ENCODE measurements at regions not wholly inside any gene's neighbourhood (a gene's known extent, or its start where the extent isn't known, plus 50 kb on each side); places are given as distances from the start of the nearest gene placed in this dataset.

DNA sequence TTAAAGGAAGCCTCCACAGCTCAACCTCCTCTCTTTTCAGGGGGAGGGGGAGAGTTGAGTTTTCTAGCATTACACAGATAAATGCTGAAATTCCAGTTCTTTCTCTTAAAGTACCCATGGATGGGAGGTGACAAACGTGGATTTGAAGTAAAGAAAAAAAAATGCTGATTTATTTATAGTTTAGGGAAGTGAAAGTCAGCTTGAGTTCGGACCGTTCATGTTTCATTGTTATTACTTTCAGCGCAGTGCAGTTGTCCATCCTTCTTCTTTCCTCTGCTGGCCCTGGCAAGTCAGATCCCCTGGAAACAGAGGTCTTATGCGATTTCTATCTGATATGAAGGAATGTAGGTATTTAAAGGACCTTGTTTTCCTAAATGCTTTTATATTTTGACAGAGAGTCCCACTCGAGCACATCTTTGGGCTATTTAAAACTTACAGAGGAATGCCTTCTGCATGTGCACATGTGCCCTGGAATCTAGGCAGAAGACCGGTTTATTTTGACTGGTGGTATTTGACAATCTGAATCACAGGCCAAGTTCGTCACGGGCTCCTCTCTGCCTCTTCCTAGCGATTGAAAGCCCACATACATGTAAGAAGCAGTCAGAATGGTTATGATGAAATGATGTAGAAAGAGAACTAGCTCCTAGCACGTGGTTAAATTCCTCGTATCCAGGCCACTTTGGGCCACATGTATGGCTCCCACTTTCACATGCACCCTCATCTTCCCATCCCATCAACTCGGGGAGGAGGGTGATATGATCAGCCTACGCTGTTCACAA, 385.2 kb upstream of the KLF4 start:
- DNase-seq: peak; percentile 66
- no peaks in the 10 kb centered on the region for H3K79me2 ChIP-seq (ENCODE audit: control insufficient read depth, insufficient read depth, low read length)
- peak overlapping the region in 2 of 5 experiments; percentile 26 to 34 for H3K4me3 ChIP-seq (ENCODE audit: control extremely low read depth in 1 of 5, extremely low read depth in 1 of 5, insufficient read depth in 1 of 5, low read depth in 2 of 5, low read length in 4 of 5)
- Mint-ChIP-seq H3K4me1 (peaks cover 76% of the 10 kb centered on the region), H3K9me3 (ENCODE audit: insufficient read depth) (no peaks in the 10 kb centered on the region), H3K27ac (peak overlapping the region; percentile 4), H3K4me3 (peak overlapping the region; percentile 40), H3K27me3 (no peaks in the 10 kb centered on the region)
- peaks cover 66 to 69% of the 10 kb centered on the region in 2 donors for H3K4me1 ChIP-seq (ENCODE audit: control insufficient read depth in 2 of 2, insufficient read depth in 2 of 2, low read length in 2 of 2)
- no peaks in the 10 kb centered on the region for H3K36me3 ChIP-seq (replicated peaks in 1 of 2; ENCODE audit: control extremely low read depth in 1 of 2, control insufficient read depth in 1 of 2, extremely low read depth in 1 of 2, insufficient read depth in 2 of 2, low read length in 1 of 2)
- ChIA-PET POLR2A (no interaction called here), CTCF (interaction anchor here (1.5 kb wide), 1 partner anchor 9 kb away, joined by 5 read pairs; no protein-coding TSS in a partner anchor)
- no peaks in the 10 kb centered on the region for H3K9me3 ChIP-seq (ENCODE audit: control extremely low read depth in 1 of 3, control insufficient read depth in 2 of 3, insufficient read depth in 1 of 3, low read length in 2 of 3)
- ATAC-seq (ENCODE audit: low read depth): peak; percentile 69
- 50% methylated on average over 2 of the region's 14 CpGs for WGBS (ENCODE audit: insufficient coverage)
- H2AFZ ChIP-seq (ENCODE audit: insufficient read depth, low read depth, low read length, poor library complexity, severe bottlenecking): no peak overlapping the region
- no peaks in the 10 kb centered on the region for H4K20me1 ChIP-seq (ENCODE audit: control insufficient read depth, insufficient read depth, low read length, poor library complexity, severe bottlenecking)
- TF ChIP-seq, protein P1, sequence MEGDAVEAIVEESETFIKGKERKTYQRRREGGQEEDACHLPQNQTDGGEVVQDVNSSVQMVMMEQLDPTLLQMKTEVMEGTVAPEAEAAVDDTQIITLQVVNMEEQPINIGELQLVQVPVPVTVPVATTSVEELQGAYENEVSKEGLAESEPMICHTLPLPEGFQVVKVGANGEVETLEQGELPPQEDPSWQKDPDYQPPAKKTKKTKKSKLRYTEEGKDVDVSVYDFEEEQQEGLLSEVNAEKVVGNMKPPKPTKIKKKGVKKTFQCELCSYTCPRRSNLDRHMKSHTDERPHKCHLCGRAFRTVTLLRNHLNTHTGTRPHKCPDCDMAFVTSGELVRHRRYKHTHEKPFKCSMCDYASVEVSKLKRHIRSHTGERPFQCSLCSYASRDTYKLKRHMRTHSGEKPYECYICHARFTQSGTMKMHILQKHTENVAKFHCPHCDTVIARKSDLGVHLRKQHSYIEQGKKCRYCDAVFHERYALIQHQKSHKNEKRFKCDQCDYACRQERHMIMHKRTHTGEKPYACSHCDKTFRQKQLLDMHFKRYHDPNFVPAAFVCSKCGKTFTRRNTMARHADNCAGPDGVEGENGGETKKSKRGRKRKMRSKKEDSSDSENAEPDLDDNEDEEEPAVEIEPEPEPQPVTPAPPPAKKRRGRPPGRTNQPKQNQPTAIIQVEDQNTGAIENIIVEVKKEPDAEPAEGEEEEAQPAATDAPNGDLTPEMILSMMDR (IDR thresholded peaks at IDR 0.05): no peak
- TF ChIP-seq EZH2 (IDR thresholded peaks at IDR 0.05; ENCODE audit: borderline replicate concordance, insufficient read depth, low read depth, low read length, poor library complexity, severe bottlenecking): no peak
- H3K27ac ChIP-seq (ENCODE audit: low read length in 2 of 2): no peak overlapping the region
- H3K4me2 ChIP-seq (replicated peaks; ENCODE audit: low read depth, low read length, poor library complexity, severe bottlenecking): peak overlapping the region; percentile 71
- no peaks in the 10 kb centered on the region for H3K27me3 ChIP-seq (replicated peaks in 1 of 4; ENCODE audit: control extremely low read depth in 1 of 4, control insufficient read depth in 3 of 4, insufficient read depth in 4 of 4, low read length in 3 of 4)
- H3K9ac ChIP-seq (ENCODE audit: low read length): peak overlapping the region; percentile 17
- intact Hi-C loops (cut with micrococcal nuclease): loop anchor here (1.0 to 10.0 kb wide), 2 partner anchors 9 to 380 kb away; no protein-coding TSS in a partner anchor

DNA sequence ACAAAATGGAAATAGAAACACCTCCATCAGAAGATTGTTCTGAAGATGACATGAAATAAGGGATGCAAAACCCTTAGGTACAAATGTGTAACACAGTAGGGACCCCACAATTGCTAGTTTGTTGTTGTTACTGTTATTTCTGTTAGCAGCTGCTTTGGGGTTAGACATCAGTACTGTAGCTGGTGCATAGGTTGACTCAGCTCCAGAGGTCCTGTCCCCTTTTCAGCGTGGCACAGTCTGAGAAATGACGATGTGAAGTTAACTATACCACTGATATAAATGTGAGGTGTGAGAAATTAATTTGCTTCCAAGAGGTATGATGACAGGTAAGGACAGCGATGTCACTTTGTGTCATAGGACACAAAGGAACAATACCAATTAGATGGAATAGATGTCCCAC, 384.6 kb upstream of the KLF4 start:
- Histone ChIP-seq H3K4me2 (replicated peaks; ENCODE audit: low read depth, low read length, poor library complexity, severe bottlenecking) (peak overlapping the region; percentile 71), H3K79me2 (ENCODE audit: control insufficient read depth, insufficient read depth, low read length) (no peaks in the 10 kb centered on the region), H4K20me1 (ENCODE audit: control insufficient read depth, insufficient read depth, low read length, poor library complexity, severe bottlenecking) (no peaks in the 10 kb centered on the region), H3K36me3 (replicated peaks in 1 of 2; ENCODE audit: control extremely low read depth in 1 of 2, control insufficient read depth in 1 of 2, extremely low read depth in 1 of 2, insufficient read depth in 2 of 2, low read length in 1 of 2) (no peaks in the 10 kb centered on the region), H3K4me3 (ENCODE audit: control extremely low read depth in 1 of 5, extremely low read depth in 1 of 5, insufficient read depth in 1 of 5, low read depth in 2 of 5, low read length in 4 of 5) (peak overlapping the region in 2 of 5 experiments; percentile 26 to 34), H3K4me1 (ENCODE audit: control insufficient read depth in 2 of 2, insufficient read depth in 2 of 2, low read length in 2 of 2) (peaks cover 73% of the 10 kb centered on the region in 2 donors), H3K9me3 (ENCODE audit: control extremely low read depth in 1 of 3, control insufficient read depth in 2 of 3, insufficient read depth in 1 of 3, low read length in 2 of 3) (no peaks in the 10 kb centered on the region), H3K27me3 (replicated peaks in 1 of 4; ENCODE audit: control extremely low read depth in 1 of 4, control insufficient read depth in 3 of 4, insufficient read depth in 4 of 4, low read length in 3 of 4) (no peaks in the 10 kb centered on the region), H2AFZ (ENCODE audit: insufficient read depth, low read depth, low read length, poor library complexity, severe bottlenecking) (no peak overlapping the region), H3K27ac (ENCODE audit: low read length in 2 of 2) (no peak overlapping the region), H3K9ac (ENCODE audit: low read length) (peak overlapping the region; percentile 17)
- TF ChIP-seq, protein P1 (IDR thresholded peaks at IDR 0.05): no peak
- no peak for TF ChIP-seq EZH2 (IDR thresholded peaks at IDR 0.05; ENCODE audit: borderline replicate concordance, insufficient read depth, low read depth, low read length, poor library complexity, severe bottlenecking)
- Mint-ChIP-seq H3K4me1 (peaks cover 79% of the 10 kb centered on the region), H3K4me3 (peak overlapping the region; percentile 40), H3K27me3 (no peaks in the 10 kb centered on the region), H3K27ac (peak overlapping the region; percentile 39), H3K9me3 (ENCODE audit: insufficient read depth) (no peaks in the 10 kb centered on the region)
- ATAC-seq (ENCODE audit: low read depth) (peak; percentile 22), DNase-seq (no peak)
- intact Hi-C loops (cut with micrococcal nuclease): loop anchor here (1.0 to 10.0 kb wide), 2 partner anchors 9 to 379 kb away; no protein-coding TSS in a partner anchor
- ChIA-PET POLR2A (no interaction called here), CTCF (interaction anchor here (1.5 kb wide), 1 partner anchor 10 kb away, joined by 5 read pairs; no protein-coding TSS in a partner anchor)
- no CpG with 5 or more reads among the region's 3 CpGs for WGBS (ENCODE audit: insufficient coverage)

All from B cell (primary cell).